Common myeloid progenitor, CD34-positive (primary cell): ENCODE measurements at regions not wholly inside any gene's neighbourhood (a gene's known extent, or its start where the extent isn't known, plus 50 kb on each side); places are given as distances from the start of the nearest gene placed in this dataset.

Experiments
- CTCF ChIA-PET: fragments of 350-600 bp; sonication (Branson Sonifier 250); formaldehyde crosslinking; loops from one replicate; lab custom pipeline; 2021; ENCODE audit warnings: antibody characterized with exemption; lab: Charles Lee
- POLR2A ChIA-PET: fragments of 350-600 bp; sonication (Branson Sonifier 250); formaldehyde crosslinking; loops from one replicate; lab custom pipeline; 2021; ENCODE audit warnings: antibody characterized with exemption; lab: Charles Lee
- DNase-seq, 3 donors: peaks; one replicate each; pipeline versions ENCODE4 v3.0.0 to v3.0.0-alpha.2; 2013
- H3K27ac ChIP-seq, 2 experiments: 1 replicate in 1 of 2; 2 replicates in 1 of 2; pipeline ENCODE4 v1.7.0; 2013; ENCODE audit warnings: inconsistent platforms in 2 of 2, low read length in 2 of 2, mild to moderate bottlenecking in 2 of 2, low read depth in 1 of 2, moderate library complexity in 1 of 2; ENCODE audit not compliant: severe bottlenecking in 2 of 2, insufficient read depth in 1 of 2, poor library complexity in 1 of 2
- H3K27me3 ChIP-seq, 5 experiments: replicated peaks in 2 of 5; 1 replicate in 3 of 5; 2 replicates in 2 of 5; pipeline versions ENCODE4 v1.6.1 to v1.7.0; 2013; ENCODE audit warnings: low read length in 4 of 5, mild to moderate bottlenecking in 2 of 5, moderate library complexity in 2 of 5, inconsistent platforms in 1 of 5; ENCODE audit not compliant: insufficient read depth in 5 of 5, control insufficient read depth in 4 of 5
- H3K36me3 ChIP-seq, 4 experiments: 1 replicate in 2 of 4; 2 replicates in 2 of 4; pipeline versions ENCODE4 v1.6.1 to v1.7.0; 2013; ENCODE audit warnings: low read length in 3 of 4, control low read depth in 1 of 4, mild to moderate bottlenecking in 1 of 4; ENCODE audit not compliant: control insufficient read depth in 4 of 4, insufficient read depth in 4 of 4
- H3K4me1 ChIP-seq, 4 experiments: 1 replicate in 3 of 4; 2 replicates in 1 of 4; pipeline versions ENCODE4 v1.6.1 to v1.7.1; 2013; ENCODE audit warnings: low read length in 3 of 4, mild to moderate bottlenecking in 3 of 4, control low read depth in 1 of 4, inconsistent platforms in 1 of 4, moderate library complexity in 1 of 4; ENCODE audit not compliant: control insufficient read depth in 4 of 4, insufficient read depth in 4 of 4; ENCODE audit errors: control extremely low read depth in 1 of 4
- H3K4me3 ChIP-seq, 7 experiments: 1 replicate in 4 of 7; 2 replicates in 3 of 7; pipeline versions ENCODE4 v1.5.1 to v1.7.0; 2013; ENCODE audit warnings: mild to moderate bottlenecking in 7 of 7, low read length in 6 of 7, moderate library complexity in 6 of 7, inconsistent platforms in 2 of 7, low read depth in 2 of 7, control low read depth in 1 of 7; ENCODE audit not compliant: insufficient read depth in 4 of 7, control insufficient read depth in 1 of 7; ENCODE audit errors: extremely low read depth in 1 of 7
- H3K9me3 ChIP-seq, 5 experiments: 1 replicate in 4 of 5; 2 replicates in 1 of 5; pipeline versions ENCODE4 v1.6.1 to v1.7.1; 2013; ENCODE audit warnings: low read length in 4 of 5, mild to moderate bottlenecking in 2 of 5, inconsistent platforms in 1 of 5, low read depth in 1 of 5, moderate library complexity in 1 of 5; ENCODE audit not compliant: control insufficient read depth in 4 of 5, insufficient read depth in 2 of 5; ENCODE audit errors: control extremely low read depth in 1 of 5
- WGBS: methylation state at CpG from one replicate; pipeline ENCODE4 v1.1.5; 2013; ENCODE audit not compliant: insufficient coverage; 5-methylcytosine and 5-hydroxymethylcytosine counted together

GRCh38 chr3:124201786-124202185 is 209.9 kb upstream of the ROPN1 start:
- H3K4me3 ChIP-seq = no peak overlapping the region
- CTCF ChIA-PET = no interaction called here
- H3K36me3 ChIP-seq = no peaks in the 10 kb centered on the region
- no peaks in the 10 kb centered on the region for H3K4me1 ChIP-seq
- WGBS = 20% methylated on average over 1 of the region's 2 CpGs
- H3K27ac ChIP-seq = no peak overlapping the region
- DNase-seq = no peak
- POLR2A ChIA-PET = no interaction called here
- H3K27me3 ChIP-seq = peaks cover 0 to 25% (median 14%) of the 10 kb centered on the region in 5 experiments
- H3K9me3 ChIP-seq = no peaks in the 10 kb centered on the region

- ChIA-PET CTCF (no interaction called here), POLR2A (no interaction called here)
- no peak overlapping the region for H3K27ac ChIP-seq
- 64% methylated on average over 4 of the region's 4 CpGs for WGBS
- H3K4me3 ChIP-seq = no peak overlapping the region
- H3K4me1 ChIP-seq = no peaks in the 10 kb centered on the region
- H3K9me3 ChIP-seq = no peaks in the 10 kb centered on the region
- H3K27me3 ChIP-seq = peaks cover 0 to 24% (median 16%) of the 10 kb centered on the region in 5 experiments
- DNase-seq = no peak
- no peaks in the 10 kb centered on the region for H3K36me3 ChIP-seq
These were observed 210.8 kb upstream of the ROPN1 start for GRCh38 chr3:124202754-124203153.

GRCh38 chr3:124203292-124203691 is 211.4 kb upstream of the ROPN1 start:
- Histone ChIP-seq H3K4me3 (no peak overlapping the region), H3K36me3 (no peaks in the 10 kb centered on the region), H3K9me3 (no peaks in the 10 kb centered on the region), H3K27me3 (peaks cover 0 to 24% (median 13%) of the 10 kb centered on the region in 5 experiments), H3K27ac (no peak overlapping the region), H3K4me1 (no peaks in the 10 kb centered on the region)
- WGBS = no CpG with 5 or more reads among the region's 2 CpGs
- CTCF ChIA-PET = no interaction called here
- POLR2A ChIA-PET = no interaction called here
- DNase-seq = no peak

- peaks cover 0 to 29% (median 7%) of the 10 kb centered on the region in 5 experiments for H3K27me3 ChIP-seq
- CTCF ChIA-PET = no interaction called here
- no peak overlapping the region for H3K27ac ChIP-seq
- WGBS = 100% methylated on average over 1 of the region's 5 CpGs
- DNase-seq = no peak
- H3K4me1 ChIP-seq = no peaks in the 10 kb centered on the region
- H3K4me3 ChIP-seq = no peak overlapping the region
- POLR2A ChIA-PET = no interaction called here
- no peaks in the 10 kb centered on the region for H3K9me3 ChIP-seq
- H3K36me3 ChIP-seq = no peaks in the 10 kb centered on the region
These were observed 214.5 kb upstream of the ROPN1 start for GRCh38 chr3:124206225-124207055.

GRCh38 chr3:124207077-124207476 is 215.2 kb upstream of the ROPN1 start:
- 100% methylated on average over 2 of the region's 5 CpGs for WGBS
- H3K27me3 ChIP-seq = peaks cover 0 to 32% (median 8%) of the 10 kb centered on the region in 5 experiments
- H3K27ac ChIP-seq = no peak overlapping the region
- CTCF ChIA-PET = no interaction called here
- POLR2A ChIA-PET = no interaction called here
- H3K4me1 ChIP-seq = no peaks in the 10 kb centered on the region
- H3K9me3 ChIP-seq = no peaks in the 10 kb centered on the region
- no peak for DNase-seq
- no peaks in the 10 kb centered on the region for H3K36me3 ChIP-seq
- no peak overlapping the region for H3K4me3 ChIP-seq

- WGBS = 88% methylated on average over 1 of the region's 5 CpGs
- Histone ChIP-seq H3K4me3 (no peak overlapping the region), H3K9me3 (no peaks in the 10 kb centered on the region), H3K4me1 (no peaks in the 10 kb centered on the region), H3K36me3 (no peaks in the 10 kb centered on the region), H3K27ac (no peak overlapping the region), H3K27me3 (peaks cover 0 to 23% (median 8%) of the 10 kb centered on the region in 5 experiments)
- ChIA-PET CTCF (interaction anchor here (1.0 to 1.3 kb wide), 2 partner anchors 10 to 261 kb away, joined by 3 to 4 read pairs; no protein-coding TSS in a partner anchor), POLR2A (no interaction called here)
- no peak for DNase-seq
These were observed 216.1 kb upstream of the ROPN1 start for GRCh38 chr3:124207873-124208485.

GRCh38 chr3:124209426-124209825 is 217.5 kb upstream of the ROPN1 start:
- no CpG with 5 or more reads among the region's 2 CpGs for WGBS
- Histone ChIP-seq H3K4me3 (no peak overlapping the region), H3K27me3 (peaks cover 0 to 19% (median 6%) of the 10 kb centered on the region in 5 experiments), H3K9me3 (no peaks in the 10 kb centered on the region), H3K36me3 (no peaks in the 10 kb centered on the region), H3K4me1 (no peaks in the 10 kb centered on the region), H3K27ac (no peak overlapping the region)
- DNase-seq = no peak
- ChIA-PET CTCF (interaction anchor here (0.6 kb wide), 1 partner anchor 39 kb away, joined by 3 read pairs; no protein-coding TSS in a partner anchor), POLR2A (no interaction called here)
